Mesothelial cell of epicardium (in vitro differentiated cells): ENCODE measurements at regions not wholly inside any gene's neighbourhood (a gene's known extent, or its start where the extent isn't known, plus 50 kb on each side); places are given as distances from the start of the nearest gene placed in this dataset.
"Not testable (repeated sequence)": the region's sequence is repeated elsewhere in the genome, so short reads cannot be mapped to it uniquely, and the experiment has no call there.

ENCODE experiments used
- DNase-seq, 2 experiments: peaks; one replicate each; pipeline ENCODE4 v3.0.0; 2021; ENCODE audit warnings: low spot score in 2 of 2; ENCODE audit not compliant: unreplicated experiment in 2 of 2
- H3K27ac Mint-ChIP-seq: 2 replicates; pipeline ENCODE4 v1.8.0; 2021; ENCODE audit warnings: mixed read lengths
- H3K27me3 Mint-ChIP-seq: 2 replicates; pipeline ENCODE4 v1.8.0; 2021; ENCODE audit warnings: low read depth, mixed read lengths
- H3K36me3 Mint-ChIP-seq: 2 replicates; pipeline ENCODE4 v1.8.0; 2021; ENCODE audit warnings: mixed read lengths
- H3K4me1 Mint-ChIP-seq: 2 replicates; pipeline ENCODE4 v1.8.0; 2021; ENCODE audit warnings: mixed read lengths
- H3K4me3 Mint-ChIP-seq: 2 replicates; pipeline ENCODE4 v1.8.0; 2021; ENCODE audit warnings: mild to moderate bottlenecking, moderate library complexity, mixed read lengths
- H3K9me3 Mint-ChIP-seq: 2 replicates; pipeline ENCODE4 v1.8.0; 2021; ENCODE audit warnings: mixed read lengths

DNA sequence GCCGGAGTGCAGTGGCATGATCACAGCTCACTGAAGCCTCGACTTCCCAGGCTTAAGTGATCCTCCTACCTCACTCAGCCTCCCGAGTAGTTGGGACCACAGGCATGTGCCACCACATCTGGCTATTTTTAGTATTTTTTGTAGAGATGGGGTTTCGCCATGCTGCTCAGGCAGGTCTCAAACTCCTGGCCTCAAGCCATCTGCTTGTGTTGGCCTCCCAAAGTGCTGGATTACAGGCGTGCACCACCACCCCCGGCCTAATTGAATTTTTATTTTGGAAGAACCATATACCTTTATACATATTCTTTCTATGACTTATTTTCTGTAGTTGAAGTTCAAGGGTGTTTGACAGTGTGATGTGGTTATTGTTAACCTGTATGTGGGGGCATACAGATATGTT, 2885.9 kb downstream of the RPIA start:
- H3K4me3 Mint-ChIP-seq, H3K36me3 Mint-ChIP-seq, DNase-seq, H3K27ac Mint-ChIP-seq, H3K27me3 Mint-ChIP-seq, H3K4me1 Mint-ChIP-seq: not testable (repeated sequence)
- peaks cover 33% of the 10 kb centered on the region for H3K9me3 Mint-ChIP-seq

DNA sequence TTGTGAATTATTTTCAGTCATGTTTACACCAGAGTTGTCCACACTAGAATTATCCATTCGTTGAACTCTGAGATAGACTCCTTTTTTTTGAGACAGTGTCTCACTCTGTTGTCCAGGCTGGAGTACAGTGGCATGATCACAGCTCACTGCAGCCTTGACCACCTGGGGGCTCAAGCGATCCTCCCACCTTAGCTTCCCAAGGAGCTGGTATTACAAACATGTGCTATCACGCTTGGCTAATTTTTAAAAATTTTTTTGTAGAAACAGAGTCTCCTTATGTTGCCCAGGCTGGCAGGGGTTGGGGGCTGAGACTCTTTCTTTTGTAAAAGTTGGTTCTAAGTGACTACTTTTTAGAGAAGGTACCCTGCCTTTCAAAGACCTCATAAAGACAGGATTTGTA, 2887.2 kb downstream of the RPIA start:
- peaks cover 34% of the 10 kb centered on the region for H3K9me3 Mint-ChIP-seq
- H3K4me3 Mint-ChIP-seq, H3K36me3 Mint-ChIP-seq, H3K27me3 Mint-ChIP-seq, H3K27ac Mint-ChIP-seq, DNase-seq, H3K4me1 Mint-ChIP-seq: not testable (repeated sequence)

DNA sequence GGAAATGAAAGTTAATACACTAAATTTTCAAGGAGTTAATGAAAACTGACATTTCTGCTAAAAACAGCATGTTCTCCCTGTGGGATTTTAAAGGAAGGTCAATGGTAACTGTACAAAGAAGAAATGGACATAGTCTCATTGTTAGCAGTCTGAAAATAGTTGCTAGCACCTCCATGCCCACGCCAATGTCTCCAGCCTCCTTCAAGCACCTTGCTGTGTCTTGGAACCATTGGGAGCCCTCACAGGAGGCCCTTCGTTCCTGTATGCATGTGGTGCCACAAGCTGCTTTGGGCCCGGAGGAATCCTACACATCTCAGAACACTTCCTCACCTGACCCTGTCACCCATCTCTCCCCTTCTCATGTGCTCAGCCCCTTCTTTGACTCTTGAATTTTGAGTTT, 2888.1 kb downstream of the RPIA start:
- not testable (repeated sequence) for H3K27ac Mint-ChIP-seq, DNase-seq, H3K36me3 Mint-ChIP-seq, H3K27me3 Mint-ChIP-seq, H3K4me1 Mint-ChIP-seq, H3K4me3 Mint-ChIP-seq
- peaks cover 41% of the 10 kb centered on the region for H3K9me3 Mint-ChIP-seq

DNA sequence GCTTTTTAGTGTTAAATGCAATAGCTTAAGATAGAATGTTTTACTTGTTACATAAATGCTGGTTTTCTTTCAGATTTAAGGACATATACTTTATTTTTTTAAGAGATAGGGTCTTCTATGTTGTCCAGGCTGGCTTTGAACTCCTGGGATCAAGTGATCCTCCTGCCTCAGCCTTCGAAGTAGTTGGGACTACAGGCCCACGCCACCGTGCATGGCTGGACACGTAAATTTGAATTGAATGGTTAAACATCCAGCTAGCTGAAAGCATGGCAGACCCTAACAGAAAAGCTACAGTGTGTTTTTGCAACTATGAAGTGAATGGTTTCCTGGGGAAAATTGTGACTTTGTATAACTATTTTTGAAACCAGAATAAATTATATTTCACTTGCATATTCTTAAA, 2888.6 kb downstream of the RPIA start:
- H3K4me1 Mint-ChIP-seq, DNase-seq, H3K27me3 Mint-ChIP-seq, H3K36me3 Mint-ChIP-seq, H3K27ac Mint-ChIP-seq, H3K4me3 Mint-ChIP-seq: not testable (repeated sequence)
- H3K9me3 Mint-ChIP-seq, result peaks cover 43% of the 10 kb centered on the region

DNA sequence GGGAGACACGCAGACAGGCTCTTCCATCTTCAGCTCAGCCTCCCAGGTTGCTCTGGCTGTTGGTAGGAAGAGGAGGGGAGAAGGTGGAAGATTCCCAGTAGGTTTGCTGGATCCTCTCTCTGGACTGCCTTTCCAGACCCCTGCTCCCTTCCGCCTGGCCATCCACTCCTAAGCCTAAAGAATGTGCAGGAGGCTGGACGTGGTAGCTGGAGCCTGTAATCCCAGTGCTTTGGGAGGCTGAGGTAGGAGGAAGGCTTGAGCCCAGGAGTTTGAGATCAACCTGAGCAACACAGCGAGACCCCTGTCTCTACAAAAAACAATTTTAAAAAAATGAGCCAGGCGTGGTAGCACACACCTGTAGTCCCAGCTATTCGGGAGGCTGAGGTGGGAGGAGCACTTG, 2895.6 kb downstream of the RPIA start:
- Mint-ChIP-seq H3K9me3 (peaks cover 41% of the 10 kb centered on the region), H3K36me3 (peaks cover 15% of the 10 kb centered on the region), H3K27me3 (peaks cover 11% of the 10 kb centered on the region)
- not testable (repeated sequence) for H3K4me3 Mint-ChIP-seq, H3K4me1 Mint-ChIP-seq, H3K27ac Mint-ChIP-seq, DNase-seq

DNA sequence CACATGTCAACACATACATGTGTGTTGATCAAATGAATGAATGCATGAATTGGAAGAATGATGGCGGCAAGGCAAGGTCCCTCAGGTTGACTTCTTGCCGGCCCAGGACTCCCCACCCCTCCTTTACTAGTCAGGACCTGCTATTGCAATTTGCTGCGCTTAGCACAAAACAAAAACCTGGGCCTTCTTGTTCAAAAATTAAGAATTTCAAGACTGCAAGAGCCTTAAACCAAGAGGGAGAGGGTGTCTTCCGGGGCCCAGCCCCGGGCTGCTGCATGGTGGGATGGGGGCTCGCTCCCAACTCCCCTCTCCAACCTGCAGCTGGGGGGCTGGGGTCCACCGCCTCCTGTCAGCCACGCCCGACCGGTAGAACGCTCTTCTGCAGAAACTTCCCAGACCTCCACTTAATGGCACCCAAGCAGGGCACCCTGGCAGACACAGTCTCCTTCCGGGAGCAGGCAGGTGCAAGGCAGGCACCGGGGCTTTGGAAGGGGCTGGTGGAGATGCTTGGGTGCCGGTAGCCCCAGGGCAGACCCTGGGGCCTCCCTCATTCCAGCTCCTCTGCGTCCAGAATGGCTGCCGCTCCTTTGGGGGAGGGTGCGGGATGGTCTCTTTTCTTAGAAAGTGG, 2896.5 kb downstream of the RPIA start:
- peaks cover 32% of the 10 kb centered on the region for H3K9me3 Mint-ChIP-seq
- DNase-seq, H3K4me3 Mint-ChIP-seq, H3K4me1 Mint-ChIP-seq, H3K27ac Mint-ChIP-seq: not testable (repeated sequence)
- H3K36me3 Mint-ChIP-seq, result peaks cover 15% of the 10 kb centered on the region
- peaks cover 13% of the 10 kb centered on the region for H3K27me3 Mint-ChIP-seq

DNA sequence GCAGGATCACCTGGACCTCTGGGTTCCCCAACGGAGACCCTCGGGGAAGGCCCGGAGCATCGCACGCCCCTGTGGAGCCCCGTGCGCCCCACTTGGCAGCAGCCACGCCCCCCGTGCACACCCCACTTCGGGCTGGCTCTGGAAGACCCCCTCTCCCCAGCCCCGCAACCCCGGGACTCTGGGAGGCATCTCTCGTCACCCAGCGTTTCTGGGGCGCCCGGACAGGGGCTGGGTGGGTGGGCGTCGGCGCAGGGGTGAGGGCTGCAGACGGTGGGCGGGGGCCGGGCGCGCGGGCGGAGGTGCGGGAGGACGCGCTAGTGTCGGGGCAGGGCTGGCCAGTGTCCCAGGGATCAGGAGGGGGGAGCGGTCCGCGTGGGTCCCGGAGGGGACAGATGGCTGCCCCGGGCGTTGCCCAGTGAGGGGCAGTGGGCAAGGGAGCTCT, 2897.3 kb downstream of the RPIA start:
- H3K36me3 Mint-ChIP-seq, result peaks cover 15% of the 10 kb centered on the region
- H3K27me3 Mint-ChIP-seq, result peaks cover 13% of the 10 kb centered on the region
- H3K27ac Mint-ChIP-seq, DNase-seq, H3K4me1 Mint-ChIP-seq, H3K4me3 Mint-ChIP-seq: not testable (repeated sequence)
- peaks cover 29% of the 10 kb centered on the region for H3K9me3 Mint-ChIP-seq

DNA sequence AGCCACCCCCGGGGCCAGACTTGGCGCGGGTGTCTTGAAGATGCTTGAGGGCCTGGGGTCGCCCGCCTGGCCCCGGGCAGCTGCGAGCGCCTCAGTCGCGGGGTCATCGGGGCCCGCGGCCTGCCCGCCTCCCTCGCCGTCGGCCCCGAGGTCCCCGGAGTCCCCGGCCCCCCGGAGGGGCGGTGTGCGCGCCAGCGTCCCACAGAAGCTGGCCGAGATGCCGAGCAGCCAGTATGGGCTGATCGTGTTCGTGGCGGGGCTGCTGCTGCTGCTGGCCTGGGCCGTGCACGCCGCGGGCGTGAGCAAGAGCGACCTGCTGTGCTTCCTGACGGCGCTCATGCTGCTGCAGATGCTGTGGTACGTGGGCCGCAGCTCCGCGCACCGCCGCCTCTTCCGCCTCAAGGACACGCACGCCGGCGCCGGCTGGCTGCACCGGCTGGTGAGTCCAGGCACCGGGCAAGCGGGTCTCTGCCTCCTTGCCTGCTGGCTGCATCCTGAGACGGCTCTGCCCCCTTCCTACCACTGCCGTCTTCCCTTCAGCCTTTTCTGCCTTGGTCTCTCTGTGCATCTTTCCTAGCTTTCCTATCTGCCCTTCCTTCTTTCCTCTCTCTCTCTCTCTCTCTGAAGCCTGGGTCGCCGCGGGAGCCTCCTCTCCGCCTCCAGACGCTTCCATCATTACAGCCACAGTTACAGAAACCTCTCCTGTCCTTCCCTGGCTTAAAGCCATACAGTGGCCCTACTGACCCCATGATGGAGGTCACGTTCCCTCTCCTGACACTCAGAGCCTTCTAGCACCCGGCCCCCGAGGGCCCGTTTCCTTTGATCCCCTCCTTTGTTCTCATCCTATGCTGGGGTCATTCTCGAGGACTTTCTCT, 2898.2 kb downstream of the RPIA start:
- H3K4me1 Mint-ChIP-seq, DNase-seq, H3K4me3 Mint-ChIP-seq, H3K27ac Mint-ChIP-seq: not testable (repeated sequence)
- Mint-ChIP-seq H3K9me3 (peaks cover 26% of the 10 kb centered on the region), H3K36me3 (peaks cover 11% of the 10 kb centered on the region), H3K27me3 (peaks cover 13% of the 10 kb centered on the region)

DNA sequence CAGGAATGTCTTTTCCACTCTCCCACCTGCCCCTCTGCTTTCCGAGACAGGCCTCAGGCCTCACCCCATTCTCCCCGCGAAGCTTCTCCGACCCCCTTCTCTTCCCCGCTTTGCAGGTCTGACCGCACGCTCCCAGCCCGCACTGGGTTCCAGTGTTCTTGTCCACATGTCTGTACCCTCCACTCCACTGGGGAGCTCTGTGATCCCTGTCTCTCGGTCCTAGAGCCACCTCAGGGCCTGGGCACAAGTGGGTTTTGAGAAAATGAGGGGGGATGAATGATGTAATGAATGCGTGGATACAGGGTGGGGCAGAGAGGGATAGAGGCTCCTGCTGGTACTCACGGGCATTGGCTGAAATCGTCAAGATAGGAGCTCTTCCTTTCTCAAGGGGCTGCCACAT, 2898.9 kb downstream of the RPIA start:
- H3K4me3 Mint-ChIP-seq, H3K4me1 Mint-ChIP-seq, H3K27ac Mint-ChIP-seq, H3K36me3 Mint-ChIP-seq, DNase-seq: not testable (repeated sequence)
- H3K9me3 Mint-ChIP-seq, result peaks cover 24% of the 10 kb centered on the region
- peaks cover 13% of the 10 kb centered on the region for H3K27me3 Mint-ChIP-seq

DNA sequence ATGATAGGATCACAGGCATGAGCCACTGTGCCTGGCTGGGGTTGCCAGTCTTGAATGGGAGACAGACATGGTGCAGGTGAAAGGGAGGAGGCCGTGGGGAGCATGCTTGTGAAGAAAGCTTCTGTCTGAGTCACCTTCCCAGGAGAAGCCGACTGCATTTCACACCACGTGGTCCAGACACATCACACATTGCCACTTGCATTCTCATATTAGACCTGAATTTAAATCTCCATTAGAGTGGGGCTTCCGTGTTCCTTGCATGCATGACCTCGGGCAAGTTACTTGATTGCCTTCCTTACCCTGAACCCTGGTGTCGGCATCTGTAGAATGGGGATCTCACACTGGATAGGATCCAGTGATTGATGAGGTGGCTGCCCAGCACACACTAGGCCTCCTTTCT, 2899.6 kb downstream of the RPIA start:
- not testable (repeated sequence) for DNase-seq, H3K27ac Mint-ChIP-seq, H3K4me1 Mint-ChIP-seq, H3K4me3 Mint-ChIP-seq, H3K36me3 Mint-ChIP-seq
- peaks cover 13% of the 10 kb centered on the region for H3K27me3 Mint-ChIP-seq
- H3K9me3 Mint-ChIP-seq, result peaks cover 24% of the 10 kb centered on the region

DNA sequence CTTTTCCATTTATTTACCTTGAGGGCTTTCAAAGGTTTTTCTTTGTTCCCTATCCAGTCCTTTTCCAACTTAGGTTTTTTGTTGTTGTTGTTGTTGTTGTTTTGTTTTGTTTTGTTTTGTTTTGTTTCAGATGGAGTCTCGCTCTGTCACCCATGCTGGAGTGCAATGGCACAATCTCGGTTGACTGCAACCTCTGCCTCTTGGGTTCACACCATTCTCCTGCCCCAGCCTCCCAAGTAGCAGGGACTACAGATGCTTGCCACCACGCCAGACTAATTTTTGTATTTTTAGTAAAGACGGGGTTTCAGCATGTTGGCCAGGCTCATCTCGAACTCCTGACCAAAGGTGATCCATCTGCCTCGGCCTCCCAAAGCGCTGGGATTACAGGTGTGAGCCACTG, 2906.0 kb downstream of the RPIA start:
- H3K27ac Mint-ChIP-seq, H3K4me3 Mint-ChIP-seq, H3K4me1 Mint-ChIP-seq, H3K36me3 Mint-ChIP-seq, DNase-seq, H3K27me3 Mint-ChIP-seq: not testable (repeated sequence)
- H3K9me3 Mint-ChIP-seq, result peaks cover 45% of the 10 kb centered on the region

DNA sequence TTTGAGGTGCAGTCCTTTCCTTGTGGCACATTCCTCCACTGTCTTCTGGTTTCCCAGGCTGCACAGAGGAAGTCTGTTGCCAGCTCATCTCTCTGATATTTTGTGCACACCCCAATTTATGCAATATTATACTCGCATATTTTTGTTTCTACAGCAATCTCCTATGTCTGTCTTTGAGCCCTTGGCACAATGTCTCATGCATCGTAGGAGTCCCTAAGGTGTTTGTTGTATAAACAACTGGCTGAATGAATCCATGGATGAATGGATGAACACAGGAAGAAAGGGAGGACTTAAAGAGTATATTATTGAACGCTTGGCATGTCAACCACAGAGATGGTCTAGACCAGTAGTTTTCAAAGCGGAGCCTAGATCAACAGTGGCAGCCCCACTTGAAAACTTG, 2907.0 kb downstream of the RPIA start:
- H3K9me3 Mint-ChIP-seq, result peaks cover 51% of the 10 kb centered on the region
- not testable (repeated sequence) for H3K36me3 Mint-ChIP-seq, DNase-seq, H3K27me3 Mint-ChIP-seq, H3K4me1 Mint-ChIP-seq, H3K4me3 Mint-ChIP-seq, H3K27ac Mint-ChIP-seq

DNA sequence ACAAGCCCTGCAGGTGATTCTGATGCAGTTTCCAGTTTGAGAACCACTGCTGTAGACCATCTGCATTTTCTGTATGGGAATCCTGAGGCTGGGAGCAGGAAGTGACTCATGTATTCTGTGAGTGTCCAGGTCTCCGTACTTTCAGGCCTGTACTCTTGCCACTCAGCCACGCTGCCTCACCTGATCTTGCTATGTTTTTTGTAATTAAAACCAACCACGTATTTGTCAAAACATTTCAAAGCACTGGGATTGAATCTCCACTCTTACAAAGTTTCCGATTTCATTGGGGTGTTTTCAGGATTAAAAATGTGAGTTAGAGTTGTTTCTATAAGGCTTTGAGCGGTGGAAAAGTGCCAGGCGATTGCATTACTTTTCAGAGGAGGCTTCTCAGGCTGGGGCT, 2907.5 kb downstream of the RPIA start:
- not testable (repeated sequence) for H3K27me3 Mint-ChIP-seq, H3K27ac Mint-ChIP-seq, H3K36me3 Mint-ChIP-seq, DNase-seq, H3K4me1 Mint-ChIP-seq, H3K4me3 Mint-ChIP-seq
- H3K9me3 Mint-ChIP-seq, result peaks cover 51% of the 10 kb centered on the region

DNA sequence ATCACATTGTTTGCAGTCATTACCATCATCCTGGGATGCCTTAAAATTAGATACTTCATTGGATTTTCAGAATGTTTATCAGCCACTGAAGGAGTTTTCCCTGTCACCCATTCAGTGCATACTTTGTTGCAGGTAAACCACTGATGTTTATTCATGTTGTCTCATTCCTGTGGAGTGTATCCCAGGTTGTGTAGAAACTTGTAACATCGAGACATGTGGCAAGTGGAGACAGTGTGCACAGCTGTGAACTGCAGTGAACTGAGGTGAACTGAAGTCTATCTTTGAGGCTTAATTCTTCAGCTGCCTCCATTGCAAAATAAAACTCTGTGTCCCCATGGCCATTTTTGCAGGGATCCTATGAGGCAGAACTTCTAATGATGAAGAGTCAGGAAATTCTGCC, 2911.4 kb downstream of the RPIA start:
- DNase-seq, H3K27me3 Mint-ChIP-seq, H3K4me3 Mint-ChIP-seq, H3K4me1 Mint-ChIP-seq, H3K36me3 Mint-ChIP-seq, H3K27ac Mint-ChIP-seq: not testable (repeated sequence)
- peaks cover 29% of the 10 kb centered on the region for H3K9me3 Mint-ChIP-seq
